Fibroblast of villous mesenchyme (primary cell): ENCODE measurements at regions not wholly inside any gene's neighbourhood (a gene's known extent, or its start where the extent isn't known, plus 50 kb on each side); places are given as distances from the start of the nearest gene placed in this dataset.

ENCODE experiments used
- DNase-seq: peaks from one replicate; pipeline ENCODE4 v3.0.0-alpha.2; 2010; ENCODE audit warnings: low read depth
- H3K4me3 ChIP-seq: 2 replicates; pipeline ENCODE4 v1.5.1; 2011; ENCODE audit warnings: low read depth, mild to moderate bottlenecking, low read length
- CTCF ChIP-seq: IDR thresholded peaks from 2 replicates; pipeline ENCODE4 v1.5.1; 2012; ENCODE audit warnings: low read depth, mild to moderate bottlenecking, low read length; ENCODE audit not compliant: insufficient read depth

- H3K4me3 ChIP-seq, result no peak overlapping the region
- no peak for TF ChIP-seq CTCF
- peak; percentile 10 for DNase-seq
These were observed 103.8 kb downstream of the LYPLAL1 start for GRCh38 chr1:219277304-219278105.

GRCh38 chr1:219276049-219276738, 102.5 kb downstream of the LYPLAL1 start:
- no peak for DNase-seq
- TF ChIP-seq CTCF, result no peak
- H3K4me3 ChIP-seq, result no peak overlapping the region

- no peak for TF ChIP-seq CTCF
- no peak for DNase-seq
- H3K4me3 ChIP-seq, result no peak overlapping the region
These were observed 99.5 kb downstream of the LYPLAL1 start for GRCh38 chr1:219273088-219273686.

- peak overlapping the region; percentile 28 for H3K4me3 ChIP-seq
- peak; percentile 69 for DNase-seq
- no peak for TF ChIP-seq CTCF
These were observed 98.3 kb downstream of the LYPLAL1 start for GRCh38 chr1:219271818-219272535.

- DNase-seq, result no peak
- H3K4me3 ChIP-seq, result no peak overlapping the region
- TF ChIP-seq CTCF, result no peak
These were observed 95.5 kb downstream of the LYPLAL1 start for GRCh38 chr1:219269171-219269570.

GRCh38 chr1:219266524-219266923, 92.8 kb downstream of the LYPLAL1 start:
- no peak for TF ChIP-seq CTCF
- no peak overlapping the region for H3K4me3 ChIP-seq
- DNase-seq, result peak; percentile 6
